ENCODE measurements at regions not wholly inside any gene's neighbourhood (a gene's known extent, or its start where the extent isn't known, plus 50 kb on each side); places are given as distances from the start of the nearest gene placed in this dataset.
"Not testable (repeated sequence)": the region's sequence is repeated elsewhere in the genome, so short reads cannot be mapped to it uniquely, and the experiment has no call there.

- DNase-seq, result no peak
Measured at GRCh38 chr6:121548131-121548530, 112.7 kb downstream of the GJA1 start.

DNA sequence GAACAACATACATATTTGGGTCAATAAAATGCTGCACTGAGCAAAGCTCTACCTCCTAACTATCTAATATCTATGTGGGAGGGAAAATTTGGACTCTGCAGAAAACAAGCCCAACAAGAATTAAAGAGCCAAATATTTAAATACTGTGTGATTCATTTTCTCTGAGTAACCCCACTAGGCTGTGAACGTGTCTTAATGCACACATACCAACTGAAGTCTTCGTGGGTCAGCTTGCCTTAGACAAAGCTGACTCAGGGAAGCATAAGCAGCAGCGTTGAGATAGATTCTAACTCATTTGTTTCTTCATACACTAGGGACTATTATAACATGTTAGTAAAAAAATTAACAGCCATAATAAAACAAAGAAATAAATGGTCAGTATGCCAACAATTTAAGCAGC, 114.3 kb downstream of the GJA1 start:
- DNase-seq, result no peak

DNA sequence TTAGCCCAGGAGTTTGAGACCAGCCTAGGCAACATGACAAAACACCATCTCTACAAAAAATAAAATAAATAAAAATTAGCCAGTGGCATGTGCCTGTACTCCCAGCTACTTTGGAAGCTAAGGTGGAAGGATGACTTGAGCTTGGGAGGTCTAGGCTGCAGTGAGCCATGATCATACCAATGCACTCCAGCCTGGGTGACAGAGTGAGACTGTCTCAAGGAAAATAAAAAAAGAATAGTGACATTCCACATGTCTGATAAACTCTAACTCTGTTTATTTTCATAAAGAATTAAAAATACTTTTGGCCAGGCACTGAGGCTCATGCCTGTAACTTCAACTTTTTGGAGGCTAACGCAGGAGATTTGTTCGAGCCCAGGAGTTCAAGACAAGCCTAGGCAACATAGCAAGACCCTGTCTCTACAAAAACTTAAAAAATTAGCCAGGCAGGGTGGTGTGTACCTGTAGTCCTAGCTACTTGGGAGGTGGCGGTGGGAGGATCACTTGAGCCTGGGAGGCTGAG, 115.1 kb downstream of the GJA1 start:
- DNase-seq, result no peak

- no peak for DNase-seq
Measured at GRCh38 chr6:121555201-121555600, 119.8 kb downstream of the GJA1 start.

DNA sequence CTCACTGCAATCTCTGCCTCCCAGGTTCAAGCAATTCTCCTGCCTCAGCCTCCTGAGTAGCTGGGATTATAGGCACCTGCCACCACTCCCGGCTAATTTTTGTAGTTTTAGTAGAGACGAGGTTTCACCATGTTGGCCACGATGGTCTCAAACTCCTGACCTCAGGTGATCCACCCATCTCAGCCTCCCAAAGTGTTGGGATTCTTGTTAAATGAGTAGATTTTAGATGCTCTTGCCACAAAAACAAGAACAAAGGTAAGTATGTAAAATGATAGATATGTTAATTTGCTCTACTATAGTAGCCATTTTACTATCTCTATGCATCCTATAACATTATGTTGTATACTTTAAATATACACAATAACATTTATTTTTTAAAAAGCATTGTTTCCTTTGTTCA, 120.7 kb downstream of the GJA1 start:
- DNase-seq, result not testable (repeated sequence)

- no peak for DNase-seq
Measured at GRCh38 chr6:121557146-121557940, 121.9 kb downstream of the GJA1 start.

DNA sequence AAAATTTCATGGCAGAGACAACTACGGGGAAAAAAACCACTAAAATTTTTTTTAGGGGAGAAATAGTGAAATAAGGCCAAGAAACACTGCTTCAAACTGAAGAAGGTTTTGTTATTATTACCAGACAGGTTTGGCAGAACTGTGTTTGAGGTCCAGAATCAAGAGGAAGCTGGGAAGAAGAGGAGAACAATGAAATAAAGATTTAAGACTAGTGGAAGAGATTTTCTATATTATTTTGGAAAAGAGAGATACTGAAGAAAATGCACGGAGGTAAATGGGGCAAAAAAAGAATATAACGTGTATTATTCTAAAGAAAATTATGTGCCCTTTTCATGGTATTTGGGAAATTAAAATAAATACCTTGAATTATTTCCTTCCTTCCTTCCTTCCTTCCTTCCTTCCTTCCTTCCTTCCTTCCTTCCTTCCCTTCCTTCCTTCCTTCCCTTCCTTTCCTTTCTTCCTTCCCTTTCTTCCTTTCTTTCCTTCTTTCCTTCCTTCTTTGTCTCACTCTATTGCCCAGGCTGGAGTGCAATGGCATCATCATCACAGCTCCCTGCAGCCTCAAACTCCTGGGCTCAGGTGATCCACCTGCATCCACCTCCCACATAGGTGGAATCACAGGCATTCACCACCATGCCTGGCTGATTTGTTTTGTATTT, 124.3 kb downstream of the GJA1 start:
- DNase-seq, result no peak

- no peak for DNase-seq
Measured at GRCh38 chr6:121560476-121560875, 125.0 kb downstream of the GJA1 start.

GRCh38 chr6:121563286-121563685, 127.8 kb downstream of the GJA1 start:
- DNase-seq, result no peak

DNA sequence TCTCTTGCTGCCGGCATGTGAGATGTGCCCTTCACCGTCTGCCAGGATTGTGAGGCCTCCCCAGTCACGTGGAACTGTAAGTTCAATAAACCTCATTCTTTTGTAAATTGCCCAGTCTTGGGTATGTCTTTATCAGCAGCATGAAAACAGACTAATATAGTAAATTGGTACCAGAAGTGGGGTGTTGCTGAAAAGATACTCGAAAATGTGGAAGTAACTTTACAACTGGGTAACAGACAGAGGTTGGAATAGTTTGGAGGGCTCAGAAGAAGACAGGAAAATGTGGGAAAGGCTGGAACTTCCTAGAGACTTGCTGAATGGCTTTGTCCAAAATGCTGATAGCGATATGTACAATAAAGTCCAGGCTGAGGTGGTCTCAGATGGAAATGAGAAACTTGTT, 129.1 kb downstream of the GJA1 start:
- DNase-seq, result not testable (repeated sequence)

DNA sequence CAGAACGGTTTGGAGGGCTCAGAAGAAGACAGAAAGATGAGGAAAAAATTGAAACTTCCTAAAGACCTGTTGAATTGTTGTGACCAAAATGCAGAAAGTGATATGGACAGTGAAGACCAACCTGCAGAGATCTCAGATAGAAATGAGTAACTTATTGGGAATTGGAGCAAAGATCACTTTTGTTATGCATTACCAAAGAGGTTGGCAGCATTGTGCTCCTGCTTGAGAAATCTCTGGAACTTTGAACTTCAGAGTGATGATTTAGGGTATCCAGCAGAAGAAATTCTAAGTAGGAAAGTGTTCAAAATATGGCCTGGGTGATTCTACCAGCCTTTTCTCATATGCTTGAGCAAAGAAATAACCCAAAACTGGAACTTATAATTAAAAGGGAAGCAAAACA, 136.0 kb downstream of the GJA1 start:
- DNase-seq, result no peak

DNA sequence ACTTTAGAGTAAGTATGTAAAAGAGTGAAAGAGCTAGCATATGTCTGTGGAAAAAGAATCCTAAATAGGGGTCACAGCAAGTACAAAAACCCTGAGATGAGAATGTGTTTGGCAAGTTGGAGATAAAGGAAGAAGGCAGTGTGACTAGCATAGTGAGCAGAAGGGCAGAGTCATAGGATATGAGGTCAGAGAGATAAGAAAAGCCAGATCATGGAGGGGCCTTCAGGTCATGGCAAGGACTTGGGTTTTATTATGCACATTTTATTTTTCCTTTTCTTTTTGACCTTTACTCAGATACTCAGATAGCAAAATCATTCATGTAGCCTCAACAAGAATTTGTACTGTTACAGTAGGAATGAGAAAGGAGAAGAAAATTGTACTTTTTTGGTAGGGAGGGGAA, 138.0 kb downstream of the GJA1 start:
- DNase-seq, result no peak

DNA sequence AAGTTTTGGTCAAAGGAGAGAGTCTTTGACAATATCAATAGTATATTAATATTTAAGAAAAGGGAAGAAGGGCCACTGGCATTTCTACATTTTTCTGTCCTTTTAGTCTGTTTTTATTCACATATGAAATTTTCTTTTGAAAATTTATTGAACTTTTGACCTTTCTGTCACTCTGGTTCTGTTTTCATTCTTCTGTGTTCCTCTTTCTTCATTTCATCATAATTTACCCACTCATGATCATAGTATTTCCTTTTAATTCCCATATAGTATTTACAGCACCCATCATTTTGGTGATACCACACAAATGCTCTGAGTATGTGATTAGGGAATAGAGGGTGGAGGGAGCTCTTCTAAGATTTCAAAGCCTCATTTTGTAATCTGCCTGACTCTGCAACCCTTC, 142.8 kb downstream of the GJA1 start:
- DNase-seq, result no peak

DNA sequence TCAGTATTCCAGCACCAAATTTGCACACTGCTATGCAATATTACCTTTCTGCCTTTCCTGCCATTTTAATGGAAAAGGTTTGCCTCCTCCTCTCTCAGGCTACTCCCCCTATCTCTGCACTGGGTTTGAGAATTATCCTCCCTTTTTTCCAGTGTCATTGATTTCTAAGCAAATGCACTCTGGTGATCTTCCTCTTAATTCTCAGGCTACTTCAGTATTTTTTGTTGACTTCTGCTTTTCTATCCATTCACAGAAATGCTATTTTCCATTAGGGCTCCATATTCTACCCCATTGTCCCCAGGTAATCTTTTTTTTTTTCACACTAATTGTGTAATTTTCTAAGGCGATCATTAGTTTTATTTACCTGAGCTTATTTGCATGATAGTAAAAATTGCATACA, 144.0 kb downstream of the GJA1 start:
- DNase-seq, result no peak

DNA sequence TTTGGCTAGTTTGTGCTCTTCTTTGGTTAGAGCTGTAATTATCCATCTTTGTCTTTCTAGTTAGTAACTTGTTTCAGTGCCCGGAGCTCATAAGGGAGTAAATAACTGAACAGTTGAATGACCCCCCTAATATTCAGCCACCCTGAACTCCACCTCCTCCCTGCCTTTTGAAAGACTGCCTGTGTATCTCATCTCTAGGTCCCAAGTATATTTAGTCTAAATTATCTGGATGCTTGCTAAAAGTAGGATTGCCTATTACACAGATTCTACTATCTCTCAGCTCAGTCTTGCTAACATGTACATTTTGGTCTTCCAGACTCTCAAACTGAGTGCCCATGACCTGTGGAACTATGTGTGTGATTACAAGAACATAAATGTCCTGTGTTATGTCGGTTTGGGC, 145.9 kb downstream of the GJA1 start:
- no peak for DNase-seq

DNA sequence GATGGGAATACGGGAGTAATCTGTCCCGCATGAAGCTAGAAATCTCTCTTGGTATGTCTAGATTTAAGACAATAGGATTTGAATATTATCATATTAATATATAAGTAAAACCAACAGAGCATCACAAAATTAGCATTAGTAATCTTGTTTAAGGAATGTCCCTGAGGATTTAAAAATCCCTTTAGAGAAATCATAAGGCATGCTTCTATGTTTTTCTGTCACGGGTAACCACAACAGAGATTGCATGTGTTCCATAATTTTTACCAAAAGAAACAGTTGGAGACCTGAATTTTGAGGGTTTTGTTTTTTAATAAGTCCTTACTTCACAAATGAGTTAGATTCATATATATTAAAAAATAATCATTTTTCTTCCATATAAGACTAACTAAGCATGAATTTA, 146.8 kb downstream of the GJA1 start:
- DNase-seq, result no peak

- DNase-seq, result no peak
Measured at GRCh38 chr6:121584586-121585369, 149.3 kb downstream of the GJA1 start.

DNA sequence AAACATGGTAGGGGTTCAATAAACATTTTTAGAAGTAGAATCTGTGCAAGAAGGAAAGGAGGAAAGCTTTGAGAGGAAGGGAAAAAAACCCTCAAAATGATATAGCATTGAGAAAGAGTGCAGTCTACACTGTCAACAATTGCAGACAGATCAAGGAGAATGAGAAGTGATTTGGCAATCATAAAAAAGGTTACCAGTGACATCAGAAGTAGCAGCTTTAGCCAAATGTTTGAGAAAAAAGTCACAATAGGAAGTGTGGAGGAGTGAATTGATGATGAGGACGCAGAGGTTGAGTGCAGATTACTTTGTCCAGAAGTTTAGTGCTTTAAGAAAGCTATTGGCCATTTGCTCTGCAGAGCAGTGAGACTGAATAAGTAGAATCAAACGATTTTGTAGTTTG, 155.0 kb downstream of the GJA1 start:
- DNase-seq, result no peak

GRCh38 chr6:121590916-121591315, 155.5 kb downstream of the GJA1 start:
- DNase-seq, result no peak

- no peak for DNase-seq
Measured at GRCh38 chr6:121592261-121592935, 157.0 kb downstream of the GJA1 start.

GRCh38 chr6:121593011-121593641, 157.7 kb downstream of the GJA1 start:
- DNase-seq, result no peak

- no peak for DNase-seq
Measured at GRCh38 chr6:121594053-121594452, 158.6 kb downstream of the GJA1 start.

All from left kidney (tissue), 1 donor.